ENCODE measurements at regions not wholly inside any gene's neighbourhood (a gene's known extent, or its start where the extent isn't known, plus 50 kb on each side); places are given as distances from the start of the nearest gene placed in this dataset.

GRCh38 chr6:140592877-140593276 is 1218.4 kb upstream of the CITED2 start:
- H3K4me3 ChIP-seq (ENCODE audit: insufficient read depth, low read depth, low read length, poor library complexity, severe bottlenecking): no peak overlapping the region
- no peak for DNase-seq
- H3K27ac ChIP-seq (ENCODE audit: insufficient read depth, low read length, poor library complexity, severe bottlenecking): no peak overlapping the region
- H3K4me1 ChIP-seq (ENCODE audit: control insufficient read depth, insufficient read depth, low read length, poor library complexity, severe bottlenecking): no peaks in the 10 kb centered on the region
- no peaks in the 10 kb centered on the region for H3K9me3 ChIP-seq (ENCODE audit: control insufficient read depth, low read length)
- no peaks in the 10 kb centered on the region for H3K27me3 ChIP-seq (replicated peaks; ENCODE audit: control insufficient read depth, insufficient read depth, low read length, poor library complexity, severe bottlenecking)
- no peaks in the 10 kb centered on the region for H3K36me3 ChIP-seq (ENCODE audit: control insufficient read depth, insufficient read depth, low read length)

DNA sequence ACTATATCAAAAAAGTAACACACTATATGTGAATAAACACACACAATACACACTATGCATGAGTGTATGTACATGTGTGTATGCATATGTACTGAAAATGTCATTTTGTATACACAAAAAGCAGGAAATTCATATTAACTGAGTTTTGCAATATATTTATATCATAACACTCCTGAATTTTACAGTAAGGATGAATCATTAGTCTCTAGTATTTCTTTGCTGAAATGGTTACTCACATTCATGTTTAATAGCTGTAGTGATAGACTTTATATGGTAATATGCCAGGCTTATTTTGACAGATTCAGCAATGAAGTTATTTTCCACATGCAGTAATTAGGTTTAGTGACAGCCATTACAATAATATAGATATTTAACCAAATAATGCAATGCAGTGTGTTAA is 1216.2 kb upstream of the CITED2 start:
- no peak for DNase-seq
- Histone ChIP-seq H3K36me3 (ENCODE audit: control insufficient read depth, insufficient read depth, low read length) (no peaks in the 10 kb centered on the region), H3K27me3 (replicated peaks; ENCODE audit: control insufficient read depth, insufficient read depth, low read length, poor library complexity, severe bottlenecking) (no peaks in the 10 kb centered on the region)

GRCh38 chr6:140586426-140587061 is 1212.1 kb upstream of the CITED2 start:
- H3K36me3 ChIP-seq (ENCODE audit: control insufficient read depth, insufficient read depth, low read length): no peaks in the 10 kb centered on the region
- DNase-seq: no peak
- H3K4me3 ChIP-seq (ENCODE audit: insufficient read depth, low read depth, low read length, poor library complexity, severe bottlenecking): no peak overlapping the region
- H3K9me3 ChIP-seq (ENCODE audit: control insufficient read depth, low read length): no peaks in the 10 kb centered on the region
- no peak overlapping the region for H3K27ac ChIP-seq (ENCODE audit: insufficient read depth, low read length, poor library complexity, severe bottlenecking)
- no peaks in the 10 kb centered on the region for H3K27me3 ChIP-seq (replicated peaks; ENCODE audit: control insufficient read depth, insufficient read depth, low read length, poor library complexity, severe bottlenecking)
- no peaks in the 10 kb centered on the region for H3K4me1 ChIP-seq (ENCODE audit: control insufficient read depth, insufficient read depth, low read length, poor library complexity, severe bottlenecking)

More for the DNA sequence above, 1216.2 kb upstream of the CITED2 start:
- H3K4me1 ChIP-seq (ENCODE audit: control insufficient read depth, insufficient read depth, low read length, poor library complexity, severe bottlenecking): no peaks in the 10 kb centered on the region
- no peak overlapping the region for H3K27ac ChIP-seq (ENCODE audit: insufficient read depth, low read length, poor library complexity, severe bottlenecking)
- no peak overlapping the region for H3K4me3 ChIP-seq (ENCODE audit: insufficient read depth, low read depth, low read length, poor library complexity, severe bottlenecking)
- no peaks in the 10 kb centered on the region for H3K9me3 ChIP-seq (ENCODE audit: control insufficient read depth, low read length)

DNA sequence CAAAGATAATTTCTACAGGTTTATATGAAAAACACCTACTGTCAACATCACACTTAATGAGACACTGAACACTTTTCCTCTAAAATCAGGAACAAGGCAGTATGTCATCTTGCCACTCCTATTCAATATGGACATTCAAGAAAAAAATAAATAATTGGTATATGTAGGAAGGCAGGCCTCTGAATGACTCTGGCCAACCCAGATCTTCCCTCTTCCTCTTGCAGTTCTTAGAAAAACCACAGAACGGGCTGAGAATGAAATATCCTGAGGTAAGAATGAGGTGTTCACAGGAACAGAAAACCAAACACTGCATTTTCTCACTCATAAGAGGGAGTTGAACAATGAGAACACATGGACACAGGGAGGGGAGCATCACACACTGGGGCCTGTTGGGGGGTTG is 1207.2 kb upstream of the CITED2 start:
- no peak overlapping the region for H3K27ac ChIP-seq (ENCODE audit: insufficient read depth, low read length, poor library complexity, severe bottlenecking)
- DNase-seq: no peak
- no peaks in the 10 kb centered on the region for H3K27me3 ChIP-seq (replicated peaks; ENCODE audit: control insufficient read depth, insufficient read depth, low read length, poor library complexity, severe bottlenecking)
- no peaks in the 10 kb centered on the region for H3K4me1 ChIP-seq (ENCODE audit: control insufficient read depth, insufficient read depth, low read length, poor library complexity, severe bottlenecking)
- no peaks in the 10 kb centered on the region for H3K9me3 ChIP-seq (ENCODE audit: control insufficient read depth, low read length)
- H3K4me3 ChIP-seq (ENCODE audit: insufficient read depth, low read depth, low read length, poor library complexity, severe bottlenecking): no peak overlapping the region
- no peaks in the 10 kb centered on the region for H3K36me3 ChIP-seq (ENCODE audit: control insufficient read depth, insufficient read depth, low read length)

GRCh38 chr6:140579918-140580317 is 1205.5 kb upstream of the CITED2 start:
- H3K27ac ChIP-seq (ENCODE audit: insufficient read depth, low read length, poor library complexity, severe bottlenecking): no peak overlapping the region
- no peak for DNase-seq
- no peaks in the 10 kb centered on the region for H3K36me3 ChIP-seq (ENCODE audit: control insufficient read depth, insufficient read depth, low read length)
- H3K27me3 ChIP-seq (replicated peaks; ENCODE audit: control insufficient read depth, insufficient read depth, low read length, poor library complexity, severe bottlenecking): no peaks in the 10 kb centered on the region
- no peak overlapping the region for H3K4me3 ChIP-seq (ENCODE audit: insufficient read depth, low read depth, low read length, poor library complexity, severe bottlenecking)
- H3K4me1 ChIP-seq (ENCODE audit: control insufficient read depth, insufficient read depth, low read length, poor library complexity, severe bottlenecking): no peaks in the 10 kb centered on the region
- H3K9me3 ChIP-seq (ENCODE audit: control insufficient read depth, low read length): no peaks in the 10 kb centered on the region

DNA sequence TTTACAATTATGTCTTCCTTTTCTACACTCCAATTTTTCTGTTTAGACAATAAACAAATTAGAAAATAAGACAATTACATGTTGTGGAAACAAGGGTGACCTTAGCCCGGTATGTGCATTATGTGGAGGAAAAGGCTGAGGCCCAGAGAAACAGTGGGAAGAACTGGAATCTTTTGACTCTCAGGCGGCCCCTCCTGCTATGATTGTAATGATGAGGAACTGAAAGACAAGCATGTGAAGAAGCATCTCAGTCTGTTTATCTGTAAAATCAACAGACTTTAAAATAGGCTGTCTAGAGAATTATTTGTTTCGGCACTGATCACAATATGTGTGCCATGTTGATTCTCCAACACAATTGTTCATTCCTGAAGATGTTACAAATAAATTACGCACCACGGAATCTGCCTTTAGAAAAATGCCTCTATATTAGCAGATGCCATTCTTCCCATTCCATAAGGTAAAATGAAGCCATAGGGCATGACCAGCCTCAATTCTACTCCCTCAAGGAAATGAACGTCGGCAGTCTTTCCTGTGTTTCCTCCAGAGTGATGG is 1201.6 kb upstream of the CITED2 start:
- no peak overlapping the region for H3K27ac ChIP-seq (ENCODE audit: insufficient read depth, low read length, poor library complexity, severe bottlenecking)
- DNase-seq: no peak

DNA sequence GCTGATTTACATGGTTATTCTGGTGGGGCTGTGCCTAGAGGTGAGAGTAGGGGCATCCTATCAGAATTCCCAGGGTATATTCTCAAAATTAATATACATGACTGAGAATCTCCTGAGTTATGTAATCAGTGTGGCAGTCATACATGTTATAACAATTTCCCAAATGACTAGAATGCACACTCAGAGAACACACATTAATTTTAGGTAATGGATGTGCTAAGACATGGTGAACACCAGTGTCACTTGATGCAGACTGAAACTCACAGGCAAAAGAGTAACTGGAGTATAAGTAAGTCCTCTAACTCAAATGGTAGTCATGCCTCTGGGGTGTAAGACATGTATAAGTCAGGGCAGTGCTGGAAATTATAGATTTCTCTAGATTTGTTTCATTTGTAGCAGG is 1198.4 kb upstream of the CITED2 start:
- H3K9me3 ChIP-seq (ENCODE audit: control insufficient read depth, low read length): no peaks in the 10 kb centered on the region
- H3K4me1 ChIP-seq (ENCODE audit: control insufficient read depth, insufficient read depth, low read length, poor library complexity, severe bottlenecking): no peaks in the 10 kb centered on the region
- H3K36me3 ChIP-seq (ENCODE audit: control insufficient read depth, insufficient read depth, low read length): no peaks in the 10 kb centered on the region
- DNase-seq: no peak
- no peak overlapping the region for H3K27ac ChIP-seq (ENCODE audit: insufficient read depth, low read length, poor library complexity, severe bottlenecking)
- no peak overlapping the region for H3K4me3 ChIP-seq (ENCODE audit: insufficient read depth, low read depth, low read length, poor library complexity, severe bottlenecking)
- H3K27me3 ChIP-seq (replicated peaks; ENCODE audit: control insufficient read depth, insufficient read depth, low read length, poor library complexity, severe bottlenecking): no peaks in the 10 kb centered on the region

More for the DNA sequence above, 1201.6 kb upstream of the CITED2 start:
- Histone ChIP-seq H3K4me1 (ENCODE audit: control insufficient read depth, insufficient read depth, low read length, poor library complexity, severe bottlenecking) (no peaks in the 10 kb centered on the region), H3K9me3 (ENCODE audit: control insufficient read depth, low read length) (no peaks in the 10 kb centered on the region), H3K27me3 (replicated peaks; ENCODE audit: control insufficient read depth, insufficient read depth, low read length, poor library complexity, severe bottlenecking) (no peaks in the 10 kb centered on the region), H3K36me3 (ENCODE audit: control insufficient read depth, insufficient read depth, low read length) (no peaks in the 10 kb centered on the region), H3K4me3 (ENCODE audit: insufficient read depth, low read depth, low read length, poor library complexity, severe bottlenecking) (no peak overlapping the region)

DNA sequence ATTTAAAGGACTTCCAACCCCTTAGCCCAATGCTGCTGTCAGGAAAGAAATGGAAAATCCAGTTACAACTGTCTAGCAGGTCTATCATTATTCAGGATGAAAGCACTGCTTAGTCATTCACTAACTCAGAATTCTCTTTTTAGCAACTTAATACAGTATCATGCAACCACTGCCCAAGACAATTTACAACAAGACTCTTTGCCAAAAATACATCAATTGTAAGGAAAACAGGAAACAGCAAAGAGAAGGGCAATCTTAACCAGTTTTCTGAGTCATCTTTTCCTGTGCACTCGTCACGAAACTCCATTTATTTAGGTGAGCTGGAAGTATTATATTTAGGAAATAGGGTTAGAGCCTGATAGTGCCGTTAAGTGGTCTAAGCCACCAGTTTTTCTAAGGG is 1197.7 kb upstream of the CITED2 start:
- no peak overlapping the region for H3K27ac ChIP-seq (ENCODE audit: insufficient read depth, low read length, poor library complexity, severe bottlenecking)
- no peaks in the 10 kb centered on the region for H3K4me1 ChIP-seq (ENCODE audit: control insufficient read depth, insufficient read depth, low read length, poor library complexity, severe bottlenecking)
- H3K27me3 ChIP-seq (replicated peaks; ENCODE audit: control insufficient read depth, insufficient read depth, low read length, poor library complexity, severe bottlenecking): no peaks in the 10 kb centered on the region
- no peaks in the 10 kb centered on the region for H3K9me3 ChIP-seq (ENCODE audit: control insufficient read depth, low read length)
- H3K4me3 ChIP-seq (ENCODE audit: insufficient read depth, low read depth, low read length, poor library complexity, severe bottlenecking): no peak overlapping the region
- H3K36me3 ChIP-seq (ENCODE audit: control insufficient read depth, insufficient read depth, low read length): no peaks in the 10 kb centered on the region
- DNase-seq: no peak

GRCh38 chr6:140571145-140571544 is 1196.7 kb upstream of the CITED2 start:
- no peaks in the 10 kb centered on the region for H3K4me1 ChIP-seq (ENCODE audit: control insufficient read depth, insufficient read depth, low read length, poor library complexity, severe bottlenecking)
- no peak overlapping the region for H3K27ac ChIP-seq (ENCODE audit: insufficient read depth, low read length, poor library complexity, severe bottlenecking)
- no peak overlapping the region for H3K4me3 ChIP-seq (ENCODE audit: insufficient read depth, low read depth, low read length, poor library complexity, severe bottlenecking)
- H3K27me3 ChIP-seq (replicated peaks; ENCODE audit: control insufficient read depth, insufficient read depth, low read length, poor library complexity, severe bottlenecking): no peaks in the 10 kb centered on the region
- DNase-seq: no peak
- H3K9me3 ChIP-seq (ENCODE audit: control insufficient read depth, low read length): no peaks in the 10 kb centered on the region
- H3K36me3 ChIP-seq (ENCODE audit: control insufficient read depth, insufficient read depth, low read length): no peaks in the 10 kb centered on the region

GRCh38 chr6:140567466-140567865 is 1193.0 kb upstream of the CITED2 start:
- no peaks in the 10 kb centered on the region for H3K4me1 ChIP-seq (ENCODE audit: control insufficient read depth, insufficient read depth, low read length, poor library complexity, severe bottlenecking)
- no peaks in the 10 kb centered on the region for H3K36me3 ChIP-seq (ENCODE audit: control insufficient read depth, insufficient read depth, low read length)
- H3K27ac ChIP-seq (ENCODE audit: insufficient read depth, low read length, poor library complexity, severe bottlenecking): no peak overlapping the region
- no peak for DNase-seq
- no peaks in the 10 kb centered on the region for H3K9me3 ChIP-seq (ENCODE audit: control insufficient read depth, low read length)
- H3K4me3 ChIP-seq (ENCODE audit: insufficient read depth, low read depth, low read length, poor library complexity, severe bottlenecking): no peak overlapping the region
- no peaks in the 10 kb centered on the region for H3K27me3 ChIP-seq (replicated peaks; ENCODE audit: control insufficient read depth, insufficient read depth, low read length, poor library complexity, severe bottlenecking)

Measured in effector memory CD4-positive, alpha-beta T cell (primary cell).